ENCODE measurements at regions not wholly inside any gene's neighbourhood (a gene's known extent, or its start where the extent isn't known, plus 50 kb on each side); places are given as distances from the start of the nearest gene placed in this dataset.

DNA sequence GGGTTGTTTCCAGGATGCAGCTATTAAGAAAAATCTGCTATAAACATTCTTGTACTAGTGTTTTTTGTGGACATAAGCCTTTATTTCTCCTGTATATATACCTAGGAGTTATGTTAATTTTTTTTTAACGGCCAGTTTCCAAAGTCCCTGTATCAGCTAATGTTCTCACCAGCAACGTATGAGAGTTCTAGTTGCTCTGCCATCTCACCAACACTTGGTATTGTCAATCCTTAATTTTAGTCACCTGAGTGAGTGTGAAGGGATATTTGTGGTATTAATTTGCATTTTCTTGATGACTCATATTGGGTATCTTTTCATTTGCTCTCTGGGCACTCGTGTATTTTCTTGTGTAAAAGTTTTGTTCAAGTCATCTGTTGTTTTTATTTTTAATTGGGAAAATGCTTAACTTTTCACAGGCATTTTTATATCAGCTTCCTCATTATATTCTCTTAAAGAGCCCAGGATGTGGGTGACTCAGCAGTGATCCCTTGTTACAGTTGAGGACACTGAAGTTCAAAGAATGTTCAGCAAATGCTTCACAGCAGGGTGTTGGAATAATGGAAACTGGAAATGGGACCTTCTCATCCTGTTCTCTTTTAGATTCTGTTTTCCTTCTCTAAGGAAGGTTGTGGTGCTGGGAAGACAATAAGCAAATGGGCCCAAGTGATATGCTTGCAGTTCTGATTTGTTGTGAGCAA lies 176.3 kb upstream of the PRNP start (continued):
- TF ChIP-seq, protein P1, sequence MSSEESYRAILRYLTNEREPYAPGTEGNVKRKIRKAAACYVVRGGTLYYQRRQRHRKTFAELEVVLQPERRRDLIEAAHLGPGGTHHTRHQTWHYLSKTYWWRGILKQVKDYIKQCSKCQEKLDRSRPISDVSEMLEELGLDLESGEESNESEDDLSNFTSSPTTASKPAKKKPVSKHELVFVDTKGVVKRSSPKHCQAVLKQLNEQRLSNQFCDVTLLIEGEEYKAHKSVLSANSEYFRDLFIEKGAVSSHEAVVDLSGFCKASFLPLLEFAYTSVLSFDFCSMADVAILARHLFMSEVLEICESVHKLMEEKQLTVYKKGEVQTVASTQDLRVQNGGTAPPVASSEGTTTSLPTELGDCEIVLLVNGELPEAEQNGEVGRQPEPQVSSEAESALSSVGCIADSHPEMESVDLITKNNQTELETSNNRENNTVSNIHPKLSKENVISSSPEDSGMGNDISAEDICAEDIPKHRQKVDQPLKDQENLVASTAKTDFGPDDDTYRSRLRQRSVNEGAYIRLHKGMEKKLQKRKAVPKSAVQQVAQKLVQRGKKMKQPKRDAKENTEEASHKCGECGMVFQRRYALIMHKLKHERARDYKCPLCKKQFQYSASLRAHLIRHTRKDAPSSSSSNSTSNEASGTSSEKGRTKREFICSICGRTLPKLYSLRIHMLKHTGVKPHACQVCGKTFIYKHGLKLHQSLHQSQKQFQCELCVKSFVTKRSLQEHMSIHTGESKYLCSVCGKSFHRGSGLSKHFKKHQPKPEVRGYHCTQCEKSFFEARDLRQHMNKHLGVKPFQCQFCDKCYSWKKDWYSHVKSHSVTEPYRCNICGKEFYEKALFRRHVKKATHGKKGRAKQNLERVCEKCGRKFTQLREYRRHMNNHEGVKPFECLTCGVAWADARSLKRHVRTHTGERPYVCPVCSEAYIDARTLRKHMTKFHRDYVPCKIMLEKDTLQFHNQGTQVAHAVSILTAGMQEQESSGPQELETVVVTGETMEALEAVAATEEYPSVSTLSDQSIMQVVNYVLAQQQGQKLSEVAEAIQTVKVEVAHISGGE (CRISPR knock-in tag; IDR thresholded peaks at IDR 0.05) = no peak
- no peak for TF ChIP-seq GATAD2B (conservative IDR thresholded peaks at IDR 0.05; ENCODE audit: low read depth)
- no peak for TF ChIP-seq NR2C2 (IDR thresholded peaks at IDR 0.05; ENCODE audit: borderline replicate concordance, control insufficient read depth, insufficient read length, low read depth)

DNA sequence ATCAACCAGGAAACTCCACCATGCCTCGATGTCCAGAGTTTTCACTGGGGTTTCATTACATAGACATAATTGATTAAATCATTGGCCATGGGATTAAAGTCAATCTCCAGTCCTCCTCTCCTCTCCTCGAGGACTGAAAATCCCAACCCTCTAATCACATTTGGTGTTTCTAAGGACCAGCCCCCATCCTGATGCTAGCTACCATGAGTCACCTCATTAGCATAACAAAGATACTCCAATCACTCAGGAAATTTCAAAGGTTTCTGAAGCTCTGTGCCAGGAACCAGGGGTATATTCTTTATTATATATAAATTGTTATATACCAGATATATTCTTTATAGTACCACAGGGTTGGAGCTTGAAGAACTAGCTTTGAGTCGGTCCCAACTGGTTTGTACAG lies 177.5 kb upstream of the PRNP start:
- no peak for DNase-seq (ENCODE audit: low read depth, low spot score)
- Histone ChIP-seq H2AFZ (ENCODE audit: control insufficient read depth, low read depth, low read length) (no peak overlapping the region), H3K4me2 (ENCODE audit: control insufficient read depth, insufficient read depth) (no peak overlapping the region), H3K4me3 (no peak overlapping the region), H3K79me2 (ENCODE audit: control insufficient read depth, insufficient read depth, low read length) (no peaks in the 10 kb centered on the region), H3K36me3 (ENCODE audit: control insufficient read depth in 2 of 2, insufficient read depth in 2 of 2, low read length in 1 of 2) (no peaks in the 10 kb centered on the region), H3K9ac (ENCODE audit: control insufficient read depth, insufficient read depth, low read length) (no peak overlapping the region), H4K20me1 (ENCODE audit: control insufficient read depth, insufficient read depth) (no peaks in the 10 kb centered on the region), H3K27ac (ENCODE audit: control insufficient read depth, insufficient read depth) (no peak overlapping the region), H3K4me1 (ENCODE audit: control insufficient read depth, insufficient read depth, low read length) (no peaks in the 10 kb centered on the region), H3K27me3 (replicated peaks in 1 of 2; ENCODE audit: control insufficient read depth in 2 of 2, insufficient read depth in 2 of 2, low read length in 1 of 2) (no peaks in the 10 kb centered on the region), H3K9me3 (replicated peaks; ENCODE audit: control insufficient read depth, insufficient read depth, low read length) (no peaks in the 10 kb centered on the region)
- intact Hi-C loops (cut with micrococcal nuclease; ENCODE audit: unreplicated experiment) = no loop called here
- no TSS peak for BruUV-seq (replicated peaks)
- no peak for FAIRE-seq
- POLR2A ChIA-PET = no interaction called here
- in situ Hi-C loops (cut with MboI) = no loop called here
- WGBS (ENCODE audit: insufficient coverage, insufficient replicate concordance, low lambda C conversion rate, missing lambda C conversion rate) = 12% methylated on average over 3 of the region's 3 CpGs
- CTCF ChIA-PET = no interaction called here
- no peak for ATAC-seq
- RAD21 ChIA-PET (ENCODE audit: unreplicated experiment) = no interaction called here
- SMC1A ChIA-PET (ENCODE audit: uncharacterized antibody, unreplicated experiment) = no interaction called here
- TF ChIP-seq ESRRA (IDR thresholded peaks at IDR 0.05; ENCODE audit: low read length) = no peak
- no peak for TF ChIP-seq PAX8 (IDR thresholded peaks at IDR 0.05)
- TF ChIP-seq IKZF1 (conservative IDR thresholded peaks at IDR 0.05) = no peak
- TF ChIP-seq, protein P2, sequence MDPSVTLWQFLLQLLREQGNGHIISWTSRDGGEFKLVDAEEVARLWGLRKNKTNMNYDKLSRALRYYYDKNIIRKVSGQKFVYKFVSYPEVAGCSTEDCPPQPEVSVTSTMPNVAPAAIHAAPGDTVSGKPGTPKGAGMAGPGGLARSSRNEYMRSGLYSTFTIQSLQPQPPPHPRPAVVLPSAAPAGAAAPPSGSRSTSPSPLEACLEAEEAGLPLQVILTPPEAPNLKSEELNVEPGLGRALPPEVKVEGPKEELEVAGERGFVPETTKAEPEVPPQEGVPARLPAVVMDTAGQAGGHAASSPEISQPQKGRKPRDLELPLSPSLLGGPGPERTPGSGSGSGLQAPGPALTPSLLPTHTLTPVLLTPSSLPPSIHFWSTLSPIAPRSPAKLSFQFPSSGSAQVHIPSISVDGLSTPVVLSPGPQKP (IDR thresholded peaks at IDR 0.05; ENCODE audit: low read depth, low read length) = no peak
- TF ChIP-seq MYC (IDR thresholded peaks at IDR 0.05; ENCODE audit: insufficient read depth, insufficient read length, insufficient replicate concordance, low read length, severe bottlenecking) = no peak
- no peak for TF ChIP-seq JUNB (IDR thresholded peaks at IDR 0.05)
- TF ChIP-seq, protein P3, sequence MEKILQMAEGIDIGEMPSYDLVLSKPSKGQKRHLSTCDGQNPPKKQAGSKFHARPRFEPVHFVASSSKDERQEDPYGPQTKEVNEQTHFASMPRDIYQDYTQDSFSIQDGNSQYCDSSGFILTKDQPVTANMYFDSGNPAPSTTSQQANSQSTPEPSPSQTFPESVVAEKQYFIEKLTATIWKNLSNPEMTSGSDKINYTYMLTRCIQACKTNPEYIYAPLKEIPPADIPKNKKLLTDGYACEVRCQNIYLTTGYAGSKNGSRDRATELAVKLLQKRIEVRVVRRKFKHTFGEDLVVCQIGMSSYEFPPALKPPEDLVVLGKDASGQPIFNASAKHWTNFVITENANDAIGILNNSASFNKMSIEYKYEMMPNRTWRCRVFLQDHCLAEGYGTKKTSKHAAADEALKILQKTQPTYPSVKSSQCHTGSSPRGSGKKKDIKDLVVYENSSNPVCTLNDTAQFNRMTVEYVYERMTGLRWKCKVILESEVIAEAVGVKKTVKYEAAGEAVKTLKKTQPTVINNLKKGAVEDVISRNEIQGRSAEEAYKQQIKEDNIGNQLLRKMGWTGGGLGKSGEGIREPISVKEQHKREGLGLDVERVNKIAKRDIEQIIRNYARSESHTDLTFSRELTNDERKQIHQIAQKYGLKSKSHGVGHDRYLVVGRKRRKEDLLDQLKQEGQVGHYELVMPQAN (conservative IDR thresholded peaks at IDR 0.05) = no peak
- no peak for TF ChIP-seq CREB1 (IDR thresholded peaks at IDR 0.05; ENCODE audit: low read depth)
- no peak for TF ChIP-seq HDAC6 (IDR thresholded peaks at IDR 0.05; ENCODE audit: unreplicated experiment)
- TF ChIP-seq, protein P4, sequence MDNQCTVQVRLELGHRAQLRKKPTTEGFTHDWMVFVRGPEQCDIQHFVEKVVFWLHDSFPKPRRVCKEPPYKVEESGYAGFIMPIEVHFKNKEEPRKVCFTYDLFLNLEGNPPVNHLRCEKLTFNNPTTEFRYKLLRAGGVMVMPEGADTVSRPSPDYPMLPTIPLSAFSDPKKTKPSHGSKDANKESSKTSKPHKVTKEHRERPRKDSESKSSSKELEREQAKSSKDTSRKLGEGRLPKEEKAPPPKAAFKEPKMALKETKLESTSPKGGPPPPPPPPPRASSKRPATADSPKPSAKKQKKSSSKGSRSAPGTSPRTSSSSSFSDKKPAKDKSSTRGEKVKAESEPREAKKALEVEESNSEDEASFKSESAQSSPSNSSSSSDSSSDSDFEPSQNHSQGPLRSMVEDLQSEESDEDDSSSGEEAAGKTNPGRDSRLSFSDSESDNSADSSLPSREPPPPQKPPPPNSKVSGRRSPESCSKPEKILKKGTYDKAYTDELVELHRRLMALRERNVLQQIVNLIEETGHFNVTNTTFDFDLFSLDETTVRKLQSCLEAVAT (IDR thresholded peaks at IDR 0.05) = no peak

Measured in GM12878 (cell line).